BE2C (cell line): ENCODE measurements at regions not wholly inside any gene's neighbourhood (a gene's known extent, or its start where the extent isn't known, plus 50 kb on each side); places are given as distances from the start of the nearest gene placed in this dataset.
"Not testable (repeated sequence)": the region's sequence is repeated elsewhere in the genome, so short reads cannot be mapped to it uniquely, and the experiment has no call there.

ENCODE experiments used
- DNase-seq: peaks from one replicate; pipeline ENCODE4 v3.0.0-alpha.2; 2020
- H3K27me3 ChIP-seq: fragments of 250-450 bp; sonication (Bioruptor Pico); 2 replicates; pipeline ENCODE4 v1.5.1; 2020; ENCODE audit warnings: mild to moderate bottlenecking
- H3K36me3 ChIP-seq: fragments of 250-450 bp; sonication (Bioruptor Pico); 2 replicates; pipeline ENCODE4 v1.5.1; 2020; ENCODE audit warnings: mild to moderate bottlenecking
- H3K4me1 ChIP-seq: fragments of 250-450 bp; sonication (Bioruptor Pico); 2 replicates; pipeline ENCODE4 v1.5.1; 2020
- H3K4me3 ChIP-seq: 2 replicates; pipeline ENCODE4 v1.5.1; 2011; ENCODE audit warnings: low read depth, low read length
- H3K9me3 ChIP-seq: fragments of 250-450 bp; sonication (Bioruptor Pico); 2 replicates; pipeline ENCODE4 v1.5.1; 2020
- TF ChIP-seq, protein P1 (sequence below): IDR thresholded peaks from 2 replicates; pipeline ENCODE4 v1.5.1; 2012; ENCODE audit warnings: mild to moderate bottlenecking, low read depth, low read length

GRCh38 chr2:180781276-180781675 is 199.1 kb upstream of the UBE2E3 start:
- H3K36me3 ChIP-seq = no peaks in the 10 kb centered on the region
- no peak for DNase-seq
- TF ChIP-seq, protein P1, sequence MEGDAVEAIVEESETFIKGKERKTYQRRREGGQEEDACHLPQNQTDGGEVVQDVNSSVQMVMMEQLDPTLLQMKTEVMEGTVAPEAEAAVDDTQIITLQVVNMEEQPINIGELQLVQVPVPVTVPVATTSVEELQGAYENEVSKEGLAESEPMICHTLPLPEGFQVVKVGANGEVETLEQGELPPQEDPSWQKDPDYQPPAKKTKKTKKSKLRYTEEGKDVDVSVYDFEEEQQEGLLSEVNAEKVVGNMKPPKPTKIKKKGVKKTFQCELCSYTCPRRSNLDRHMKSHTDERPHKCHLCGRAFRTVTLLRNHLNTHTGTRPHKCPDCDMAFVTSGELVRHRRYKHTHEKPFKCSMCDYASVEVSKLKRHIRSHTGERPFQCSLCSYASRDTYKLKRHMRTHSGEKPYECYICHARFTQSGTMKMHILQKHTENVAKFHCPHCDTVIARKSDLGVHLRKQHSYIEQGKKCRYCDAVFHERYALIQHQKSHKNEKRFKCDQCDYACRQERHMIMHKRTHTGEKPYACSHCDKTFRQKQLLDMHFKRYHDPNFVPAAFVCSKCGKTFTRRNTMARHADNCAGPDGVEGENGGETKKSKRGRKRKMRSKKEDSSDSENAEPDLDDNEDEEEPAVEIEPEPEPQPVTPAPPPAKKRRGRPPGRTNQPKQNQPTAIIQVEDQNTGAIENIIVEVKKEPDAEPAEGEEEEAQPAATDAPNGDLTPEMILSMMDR = no peak
- no peaks in the 10 kb centered on the region for H3K27me3 ChIP-seq
- H3K4me1 ChIP-seq = no peaks in the 10 kb centered on the region
- H3K4me3 ChIP-seq = no peak overlapping the region
- H3K9me3 ChIP-seq = no peaks in the 10 kb centered on the region

GRCh38 chr2:180778291-180778690 is 202.1 kb upstream of the UBE2E3 start:
- H3K9me3 ChIP-seq = no peaks in the 10 kb centered on the region
- H3K4me1 ChIP-seq = no peaks in the 10 kb centered on the region
- H3K27me3 ChIP-seq = no peaks in the 10 kb centered on the region
- H3K4me3 ChIP-seq = no peak overlapping the region
- no peaks in the 10 kb centered on the region for H3K36me3 ChIP-seq
- TF ChIP-seq, protein P1 = no peak
- DNase-seq = no peak

DNA sequence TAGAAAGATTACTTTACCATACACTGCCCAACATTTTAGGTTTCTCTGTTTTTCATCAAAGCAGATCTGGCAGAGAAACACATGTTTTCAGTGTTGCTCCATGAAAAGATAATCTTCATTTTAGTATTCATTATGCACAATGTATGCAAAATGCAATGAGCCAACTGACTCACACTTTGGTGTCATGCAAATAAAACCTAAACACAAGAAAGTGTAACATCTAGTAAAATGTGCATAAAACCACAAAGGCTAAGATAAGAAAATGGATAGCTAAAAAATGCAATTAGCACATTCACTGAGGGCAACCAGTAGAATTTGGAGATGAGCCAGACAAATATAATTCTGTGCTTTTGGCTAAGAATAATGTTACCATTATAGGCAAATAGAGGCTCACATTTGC is 203.5 kb upstream of the UBE2E3 start:
- H3K27me3 ChIP-seq = no peaks in the 10 kb centered on the region
- H3K4me3 ChIP-seq = no peak overlapping the region
- H3K4me1 ChIP-seq = no peaks in the 10 kb centered on the region
- no peak for DNase-seq
- TF ChIP-seq, protein P1 = no peak
- no peaks in the 10 kb centered on the region for H3K36me3 ChIP-seq
- no peaks in the 10 kb centered on the region for H3K9me3 ChIP-seq

GRCh38 chr2:180775711-180776110 is 204.7 kb upstream of the UBE2E3 start:
- H3K36me3 ChIP-seq = no peaks in the 10 kb centered on the region
- TF ChIP-seq, protein P1 = no peak
- H3K9me3 ChIP-seq = no peaks in the 10 kb centered on the region
- no peak overlapping the region for H3K4me3 ChIP-seq
- no peaks in the 10 kb centered on the region for H3K27me3 ChIP-seq
- DNase-seq = no peak
- H3K4me1 ChIP-seq = no peaks in the 10 kb centered on the region

DNA sequence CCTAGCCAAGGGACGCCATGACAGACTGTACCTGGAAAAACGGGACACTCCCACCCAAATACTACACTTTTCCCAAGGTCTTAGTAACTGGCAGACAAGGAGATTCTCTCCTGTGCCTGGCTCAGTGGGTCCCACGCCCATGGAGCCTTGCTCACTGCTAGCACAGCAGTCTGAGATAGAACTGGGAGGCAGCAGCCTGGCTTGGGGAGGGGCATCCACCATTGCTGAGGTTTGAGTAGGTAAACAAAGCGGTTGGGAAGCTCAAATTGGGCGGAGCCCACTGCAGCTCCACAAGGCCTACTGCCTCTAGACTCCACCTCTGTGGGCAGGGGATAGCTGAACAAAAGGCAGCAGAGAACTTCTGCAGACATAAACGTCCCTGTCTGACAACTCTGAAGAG is 215.1 kb upstream of the UBE2E3 start:
- H3K4me3 ChIP-seq, H3K27me3 ChIP-seq, H3K9me3 ChIP-seq, H3K36me3 ChIP-seq, H3K4me1 ChIP-seq, DNase-seq: not testable (repeated sequence)

- no peak for DNase-seq
- Histone ChIP-seq H3K4me3 (no peak overlapping the region), H3K27me3 (no peaks in the 10 kb centered on the region), H3K36me3 (no peaks in the 10 kb centered on the region), H3K4me1 (no peaks in the 10 kb centered on the region), H3K9me3 (no peaks in the 10 kb centered on the region)
- TF ChIP-seq, protein P1 = no peak
These were observed 217.0 kb upstream of the UBE2E3 start for GRCh38 chr2:180763263-180763989.
